ENCODE measurements at regions not wholly inside any gene's neighbourhood (a gene's known extent, or its start where the extent isn't known, plus 50 kb on each side); places are given as distances from the start of the nearest gene placed in this dataset.

- no peak for DNase-seq
These were observed 145.1 kb upstream of the C14orf180 start for GRCh38 chr14:104434214-104435076.

DNA sequence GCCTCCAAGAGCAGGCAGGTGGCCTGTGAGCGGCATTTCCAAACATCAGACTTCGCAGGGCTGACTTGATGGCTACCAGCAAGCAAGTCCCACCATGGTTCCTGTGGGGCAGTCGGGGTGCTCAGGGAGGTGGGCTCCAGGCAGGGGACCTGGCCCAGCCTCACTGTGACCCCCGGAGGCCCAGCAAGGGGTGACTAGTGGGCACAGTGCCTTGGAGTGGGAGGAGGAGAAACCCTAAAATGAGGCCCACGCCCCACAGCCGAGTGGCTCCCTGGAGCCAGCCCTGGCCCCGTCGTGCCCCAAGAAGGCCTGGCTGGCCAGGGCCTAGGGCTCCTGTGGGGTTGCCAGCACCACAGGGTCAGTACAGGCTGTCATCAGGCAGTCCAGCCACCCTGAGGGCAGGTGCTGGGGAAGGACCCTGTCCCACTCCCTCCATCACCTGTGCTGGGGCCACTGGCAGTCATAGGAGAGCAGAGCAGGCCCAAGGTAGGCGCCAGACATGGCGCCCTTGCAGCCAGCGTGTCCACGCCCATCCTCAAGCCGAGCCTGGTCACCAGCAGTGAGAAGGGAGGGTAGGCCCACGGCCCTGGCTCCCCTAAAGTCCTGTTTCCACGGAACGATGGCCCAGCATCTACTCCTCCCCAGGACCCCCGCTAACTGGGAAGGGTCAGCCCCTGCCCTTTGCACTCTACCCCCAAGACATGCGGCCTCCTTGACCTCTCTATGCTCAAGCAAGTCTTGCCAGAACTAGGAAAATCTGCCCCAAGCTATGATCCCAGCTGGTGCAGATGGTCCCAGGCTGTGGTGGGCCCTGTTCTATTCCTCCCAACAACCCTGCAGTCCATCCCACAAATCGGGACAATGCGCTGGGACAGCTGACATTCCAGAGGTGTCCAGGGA, 144.2 kb upstream of the C14orf180 start:
- DNase-seq, result no peak

DNA sequence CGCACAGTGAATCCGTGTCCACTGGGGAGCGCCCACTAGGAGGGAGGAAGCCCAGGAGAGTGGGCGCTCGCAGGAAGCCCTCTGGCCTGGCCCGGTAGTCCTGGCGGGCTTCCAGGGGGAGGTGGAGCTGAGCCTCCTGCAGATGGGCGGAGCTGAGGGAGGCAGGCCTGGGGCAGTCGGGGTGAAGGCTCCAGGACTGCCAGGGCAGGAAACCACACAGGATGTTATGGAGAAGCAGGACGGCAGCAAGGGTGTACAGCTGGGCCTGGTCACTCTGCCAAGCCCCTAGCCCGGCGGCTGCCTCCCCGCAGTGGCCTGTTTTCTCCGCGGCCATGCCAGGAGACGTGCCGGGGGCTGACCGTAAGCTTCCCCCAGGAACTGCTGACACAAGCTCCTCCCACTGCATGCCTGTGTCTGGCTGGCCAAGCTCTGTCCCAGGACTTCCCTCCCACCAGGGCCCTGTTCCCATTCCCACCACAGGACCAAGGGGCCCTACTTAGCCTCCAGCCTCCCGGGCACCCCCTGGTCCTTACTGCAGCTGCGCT, 143.4 kb upstream of the C14orf180 start:
- DNase-seq, result no peak

DNA sequence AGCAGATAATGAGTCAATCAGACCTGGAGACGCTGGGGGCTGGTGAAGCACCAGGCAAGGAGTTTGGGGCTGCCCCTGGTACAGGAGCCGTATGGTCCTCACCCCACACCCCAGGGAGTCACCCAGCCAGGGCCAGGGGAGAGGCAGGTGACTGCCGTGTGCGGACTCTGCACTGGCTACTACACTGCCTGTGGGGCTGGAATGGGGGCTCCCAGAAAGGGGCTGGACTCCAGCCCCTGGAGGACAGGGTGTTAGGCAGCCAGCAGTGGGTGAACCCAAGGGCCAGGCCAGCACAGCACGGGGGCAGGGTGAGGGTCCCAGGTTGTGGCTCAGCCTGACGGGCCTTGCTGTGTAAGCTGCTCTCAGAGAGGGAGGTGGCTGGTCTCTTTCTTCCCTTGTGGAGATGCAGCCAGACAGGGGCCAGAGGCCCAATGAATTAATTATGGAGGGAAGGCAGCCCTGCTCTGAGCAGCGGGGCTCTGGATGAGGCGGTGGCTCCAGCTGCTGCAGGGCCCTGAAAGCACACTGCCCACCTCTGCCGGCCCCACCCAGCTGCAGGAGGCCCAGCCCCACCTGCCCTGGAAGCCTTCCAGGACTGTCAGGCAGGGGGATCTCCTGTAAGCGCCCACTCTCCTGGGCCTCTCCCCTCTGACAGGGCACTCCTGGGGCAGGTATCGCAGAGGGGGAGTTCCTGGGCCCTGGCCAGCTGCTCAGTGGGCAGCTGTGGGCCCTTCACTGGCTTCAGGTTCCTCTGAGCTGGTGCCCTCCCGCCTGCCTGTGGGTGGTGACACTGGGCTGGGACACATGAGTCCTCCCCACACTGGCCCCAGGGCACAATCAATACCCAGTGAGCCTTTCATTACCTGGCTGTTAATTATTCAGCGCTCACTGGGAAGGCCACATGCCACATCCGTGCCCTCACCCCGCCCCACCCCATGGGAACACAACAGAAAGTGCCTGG, 142.5 kb upstream of the C14orf180 start:
- DNase-seq, result no peak

DNA sequence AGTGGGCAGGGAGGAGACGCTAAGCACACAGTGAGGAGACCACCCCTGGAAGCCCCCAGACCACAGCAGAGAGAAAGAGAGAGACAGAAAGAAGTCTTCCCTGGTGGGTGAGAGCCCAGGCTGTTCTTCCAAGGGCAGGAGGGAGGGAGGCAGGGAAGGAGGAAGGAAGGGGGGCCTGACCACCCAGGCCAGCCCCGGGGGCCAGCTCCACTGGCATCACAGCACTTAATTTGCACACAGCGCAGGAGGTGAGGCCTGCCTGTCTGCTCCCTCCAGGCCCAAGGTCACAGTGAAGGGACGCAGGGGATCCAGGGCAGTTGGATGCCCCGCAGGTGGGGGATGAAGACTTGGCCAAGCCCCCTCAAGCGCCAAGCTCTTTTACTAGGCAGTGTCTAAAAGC, 141.9 kb upstream of the C14orf180 start:
- no peak for DNase-seq

- DNase-seq, result no peak
These were observed 141.2 kb upstream of the C14orf180 start for GRCh38 chr14:104438166-104438887.

GRCh38 chr14:104439625-104440024, 139.9 kb upstream of the C14orf180 start:
- DNase-seq, result no peak

DNA sequence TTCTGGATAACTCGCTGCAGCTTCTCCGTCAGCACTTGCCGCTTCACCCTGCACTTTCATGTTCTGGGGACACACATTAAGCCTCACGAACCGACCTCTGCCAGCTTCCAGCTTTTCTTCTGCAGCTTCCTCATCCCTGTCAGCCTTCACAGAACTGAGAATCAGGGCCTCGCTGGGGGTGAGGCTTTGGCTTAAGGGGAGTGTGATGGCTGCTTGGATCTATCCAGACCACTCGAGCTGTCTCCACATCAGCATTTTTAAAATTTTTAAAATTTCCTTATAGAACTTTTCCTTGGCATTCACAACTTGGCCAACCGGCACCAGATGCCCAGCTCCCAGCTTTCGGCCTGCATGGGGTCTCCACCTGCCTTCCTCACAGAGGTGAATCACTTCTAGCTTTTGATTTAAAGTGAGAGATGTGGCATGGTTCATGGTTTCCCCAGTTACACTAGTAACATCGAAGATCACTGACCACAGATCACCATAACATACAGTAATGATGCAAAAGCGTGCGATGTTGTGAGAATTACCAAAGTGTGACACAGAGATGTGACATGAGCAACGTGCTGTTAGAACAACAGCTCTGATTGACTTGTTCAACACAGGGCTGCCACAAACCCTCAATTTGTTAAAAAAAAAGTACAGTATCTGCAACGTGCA, 139.1 kb upstream of the C14orf180 start:
- no peak for DNase-seq

- no peak for DNase-seq
These were observed 138.1 kb upstream of the C14orf180 start for GRCh38 chr14:104441275-104442106.

DNA sequence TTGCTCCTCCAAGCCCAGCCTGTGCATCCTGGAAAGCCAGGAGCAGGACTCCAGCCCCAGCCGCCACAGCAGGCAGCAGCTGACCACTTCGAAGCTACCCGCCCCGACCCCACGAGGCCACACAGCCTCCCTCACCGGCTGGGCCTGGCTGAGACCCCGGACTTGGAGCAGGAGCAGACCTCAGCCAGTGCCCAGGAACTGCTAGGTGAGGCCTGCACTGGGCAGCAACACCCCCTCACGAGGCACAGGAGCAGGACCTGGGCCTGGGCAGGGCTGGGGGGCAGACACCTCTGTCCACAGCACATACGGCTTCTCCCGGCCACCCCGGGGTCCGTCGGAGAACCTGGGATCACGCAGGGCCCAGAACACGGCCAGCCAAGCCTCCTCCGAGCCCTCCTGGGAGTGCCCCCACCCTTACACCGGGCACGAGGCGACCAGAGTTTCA, 137.4 kb upstream of the C14orf180 start:
- no peak for DNase-seq

DNA sequence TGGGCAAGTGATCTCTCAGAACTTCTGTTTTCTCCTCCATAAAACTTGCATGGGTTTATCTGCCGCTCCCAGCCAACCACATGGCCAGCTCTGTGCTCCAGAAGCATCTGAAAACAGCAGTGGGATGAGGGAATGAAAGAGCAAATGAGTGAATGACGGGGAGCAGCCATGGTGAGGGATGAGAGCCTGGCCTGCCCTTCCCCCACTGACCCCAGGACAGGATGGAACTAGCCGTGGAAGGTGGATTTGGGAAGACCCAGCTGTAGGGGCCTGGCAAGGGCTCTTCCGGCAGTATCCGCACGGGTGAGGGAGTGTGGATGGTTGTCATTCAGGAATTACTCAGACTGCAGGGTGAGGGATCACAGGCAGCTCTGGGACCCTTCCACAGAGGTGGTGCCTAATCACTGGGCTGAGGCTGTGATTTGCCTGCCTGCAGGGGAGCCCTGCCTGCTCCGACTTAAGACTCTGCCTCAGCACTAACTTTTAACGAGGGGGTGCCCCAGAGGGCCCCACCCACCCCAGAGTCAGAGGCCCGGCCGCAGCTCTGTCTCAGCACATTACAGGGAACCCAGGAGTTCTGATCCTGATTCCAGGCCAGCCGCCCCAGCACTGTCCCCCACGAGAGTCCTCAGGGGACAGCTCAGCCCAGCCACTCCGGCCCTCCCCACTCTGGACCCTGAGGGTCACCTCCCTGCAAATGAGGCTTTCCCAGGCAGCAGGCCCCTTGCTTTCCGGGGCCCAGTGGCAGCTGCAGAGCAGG, 136.8 kb upstream of the C14orf180 start:
- DNase-seq, result no peak

- no peak for DNase-seq
These were observed 136.0 kb upstream of the C14orf180 start for GRCh38 chr14:104443391-104444158.

DNA sequence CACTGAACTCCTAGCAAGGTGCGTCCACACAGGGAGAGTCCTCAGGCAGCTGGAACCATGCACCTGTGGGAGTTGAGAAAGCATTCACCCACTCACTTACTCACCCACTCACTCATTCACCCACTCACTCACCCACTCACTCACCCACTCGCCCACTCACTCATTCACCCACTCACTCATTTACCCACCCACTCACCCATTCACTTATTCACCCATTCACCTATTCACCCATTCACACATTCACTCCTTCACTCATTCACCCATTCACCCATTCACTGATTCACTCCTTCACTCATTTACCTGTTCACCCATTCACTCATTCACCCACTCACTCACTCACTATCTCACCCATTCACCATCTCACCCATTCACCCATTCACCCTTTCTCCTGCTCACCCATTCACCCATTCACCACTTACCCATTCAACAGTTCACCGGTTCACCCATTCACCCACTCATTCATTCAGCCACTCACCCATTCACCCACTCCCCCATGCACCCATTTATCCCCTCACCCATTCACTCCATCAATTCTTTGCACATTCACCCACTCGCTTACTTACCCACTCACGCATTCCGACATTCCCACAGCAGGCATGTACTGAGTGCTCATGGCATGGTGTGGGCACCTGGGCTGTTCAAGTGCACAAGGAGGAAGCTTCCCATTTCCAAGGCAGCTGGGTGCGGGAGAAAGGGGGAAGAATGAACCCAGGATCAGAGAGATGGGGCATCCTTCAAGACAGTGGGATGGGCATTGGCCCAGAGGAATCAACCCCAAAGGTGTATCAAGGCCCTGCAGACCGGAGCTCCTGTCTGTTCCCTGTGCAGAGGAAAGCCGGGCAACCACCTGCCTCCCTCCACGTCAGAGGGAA, 135.2 kb upstream of the C14orf180 start:
- no peak for DNase-seq

GRCh38 chr14:104445086-104445485, 134.5 kb upstream of the C14orf180 start:
- no peak for DNase-seq

DNA sequence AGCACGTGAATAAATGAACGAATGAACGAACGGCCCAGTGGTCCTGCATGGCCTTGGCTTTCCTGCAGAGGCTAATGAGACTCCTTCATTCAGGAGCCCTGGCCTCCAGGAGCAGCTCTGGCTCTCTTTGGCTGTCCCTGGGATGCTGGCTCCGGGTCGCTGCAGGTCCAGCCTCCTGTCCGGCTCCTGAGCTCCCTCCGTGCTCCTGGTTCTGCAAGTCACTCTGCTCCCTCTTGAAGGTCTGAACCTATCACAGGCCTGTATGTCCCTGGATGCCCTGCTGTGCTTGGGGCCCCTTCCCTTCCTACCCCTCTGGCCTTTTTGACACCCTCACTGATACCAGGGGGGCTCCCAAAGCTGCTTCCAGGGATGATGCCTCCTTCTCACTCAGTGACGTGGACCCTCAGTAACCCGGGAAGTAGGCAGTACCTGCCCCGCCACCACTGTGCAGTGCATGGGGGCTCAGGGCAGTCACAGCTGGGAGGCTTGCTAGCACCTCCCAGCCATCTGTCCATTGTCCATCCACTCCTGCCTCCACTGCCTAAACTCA, 133.7 kb upstream of the C14orf180 start:
- no peak for DNase-seq

DNA sequence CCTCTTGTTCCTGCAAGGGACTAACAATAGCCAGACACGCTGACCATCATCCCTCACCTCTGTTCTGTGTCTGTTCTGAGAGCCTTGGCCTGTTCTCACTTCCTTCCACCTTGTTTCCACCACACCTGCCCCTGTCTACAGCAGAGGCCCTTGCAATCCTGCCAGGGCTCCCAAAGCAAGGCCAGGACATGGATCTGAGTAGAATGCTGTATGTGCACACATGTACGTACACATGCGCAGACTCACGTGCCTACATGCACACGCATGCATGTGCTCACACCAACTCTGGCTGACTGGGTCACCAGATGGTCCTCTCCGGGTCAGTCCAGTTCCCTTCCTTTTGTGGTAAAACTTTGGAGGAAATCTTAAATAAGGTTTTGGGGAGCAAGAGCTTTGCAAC, 133.0 kb upstream of the C14orf180 start:
- no peak for DNase-seq

DNA sequence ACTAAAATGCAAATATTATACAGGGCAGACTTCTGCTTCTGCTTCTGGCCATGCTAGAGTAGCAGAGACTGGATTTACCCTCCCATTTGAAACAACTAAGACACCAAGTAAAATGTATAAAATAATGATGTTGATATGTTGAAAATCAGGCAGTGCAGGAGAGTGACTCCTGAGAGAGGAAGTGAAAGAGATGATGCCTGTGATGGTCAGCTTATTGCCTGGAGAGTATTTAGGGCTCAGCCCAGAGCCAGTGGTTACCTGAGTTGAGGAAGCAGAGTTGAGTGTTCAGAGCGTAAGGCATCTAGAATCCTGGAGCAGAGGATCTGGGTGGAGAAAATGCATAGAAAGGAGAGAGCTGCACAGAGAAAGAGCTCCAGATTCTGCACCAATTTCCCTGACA, 131.8 kb upstream of the C14orf180 start:
- DNase-seq, result no peak
